NB4 (cell line): ENCODE measurements at regions not wholly inside any gene's neighbourhood (a gene's known extent, or its start where the extent isn't known, plus 50 kb on each side); places are given as distances from the start of the nearest gene placed in this dataset.

Experiments
- DNase-seq: peaks from one replicate; pipeline ENCODE4 v3.0.0; 2010; ENCODE audit warnings: low read depth
- H3K4me3 ChIP-seq: one replicate; pipeline ENCODE4 v1.5.1; 2011; ENCODE audit warnings: mild to moderate bottlenecking, low read depth, low read length, moderate library complexity
- MYC ChIP-seq: IDR thresholded peaks from 2 replicates; pipeline ENCODE4 v1.6.1; 2011; ENCODE audit warnings: low read depth, low read length
- POLR2A ChIP-seq: IDR thresholded peaks from 2 replicates; pipeline ENCODE4 v1.6.1; 2011; ENCODE audit warnings: mild to moderate bottlenecking; ENCODE audit not compliant: insufficient read length; ENCODE audit errors: extremely low read depth
- TF ChIP-seq, protein P1 (sequence below): IDR thresholded peaks from one replicate; pipeline ENCODE4 v1.5.1; 2012; ENCODE audit warnings: low read depth, low read length
- TF ChIP-seq, protein P2 (sequence below): IDR thresholded peaks from 2 replicates; pipeline ENCODE4 v1.6.1; 2011; ENCODE audit warnings: low read depth, low read length

GRCh38 chr13:111864566-111864965 is 202.4 kb upstream of the SOX1 start:
- no peak overlapping the region for H3K4me3 ChIP-seq
- no peak for DNase-seq
- TF ChIP-seq MYC (no peak), POLR2A (no peak)
- TF ChIP-seq, protein P1, sequence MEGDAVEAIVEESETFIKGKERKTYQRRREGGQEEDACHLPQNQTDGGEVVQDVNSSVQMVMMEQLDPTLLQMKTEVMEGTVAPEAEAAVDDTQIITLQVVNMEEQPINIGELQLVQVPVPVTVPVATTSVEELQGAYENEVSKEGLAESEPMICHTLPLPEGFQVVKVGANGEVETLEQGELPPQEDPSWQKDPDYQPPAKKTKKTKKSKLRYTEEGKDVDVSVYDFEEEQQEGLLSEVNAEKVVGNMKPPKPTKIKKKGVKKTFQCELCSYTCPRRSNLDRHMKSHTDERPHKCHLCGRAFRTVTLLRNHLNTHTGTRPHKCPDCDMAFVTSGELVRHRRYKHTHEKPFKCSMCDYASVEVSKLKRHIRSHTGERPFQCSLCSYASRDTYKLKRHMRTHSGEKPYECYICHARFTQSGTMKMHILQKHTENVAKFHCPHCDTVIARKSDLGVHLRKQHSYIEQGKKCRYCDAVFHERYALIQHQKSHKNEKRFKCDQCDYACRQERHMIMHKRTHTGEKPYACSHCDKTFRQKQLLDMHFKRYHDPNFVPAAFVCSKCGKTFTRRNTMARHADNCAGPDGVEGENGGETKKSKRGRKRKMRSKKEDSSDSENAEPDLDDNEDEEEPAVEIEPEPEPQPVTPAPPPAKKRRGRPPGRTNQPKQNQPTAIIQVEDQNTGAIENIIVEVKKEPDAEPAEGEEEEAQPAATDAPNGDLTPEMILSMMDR, result no peak
- TF ChIP-seq, protein P2, sequence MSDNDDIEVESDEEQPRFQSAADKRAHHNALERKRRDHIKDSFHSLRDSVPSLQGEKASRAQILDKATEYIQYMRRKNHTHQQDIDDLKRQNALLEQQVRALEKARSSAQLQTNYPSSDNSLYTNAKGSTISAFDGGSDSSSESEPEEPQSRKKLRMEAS, result no peak

- TF ChIP-seq, protein P2, result no peak
- TF ChIP-seq POLR2A, result no peak
- TF ChIP-seq MYC, result no peak
- TF ChIP-seq, protein P1, result no peak
- DNase-seq, result no peak
- no peak overlapping the region for H3K4me3 ChIP-seq
These were observed 201.9 kb upstream of the SOX1 start for GRCh38 chr13:111865046-111865445.

GRCh38 chr13:111865826-111866225 is 201.1 kb upstream of the SOX1 start:
- no peak for DNase-seq
- no peak for TF ChIP-seq MYC
- TF ChIP-seq POLR2A, result no peak
- TF ChIP-seq, protein P2, result no peak
- TF ChIP-seq, protein P1, result no peak
- no peak overlapping the region for H3K4me3 ChIP-seq

DNA sequence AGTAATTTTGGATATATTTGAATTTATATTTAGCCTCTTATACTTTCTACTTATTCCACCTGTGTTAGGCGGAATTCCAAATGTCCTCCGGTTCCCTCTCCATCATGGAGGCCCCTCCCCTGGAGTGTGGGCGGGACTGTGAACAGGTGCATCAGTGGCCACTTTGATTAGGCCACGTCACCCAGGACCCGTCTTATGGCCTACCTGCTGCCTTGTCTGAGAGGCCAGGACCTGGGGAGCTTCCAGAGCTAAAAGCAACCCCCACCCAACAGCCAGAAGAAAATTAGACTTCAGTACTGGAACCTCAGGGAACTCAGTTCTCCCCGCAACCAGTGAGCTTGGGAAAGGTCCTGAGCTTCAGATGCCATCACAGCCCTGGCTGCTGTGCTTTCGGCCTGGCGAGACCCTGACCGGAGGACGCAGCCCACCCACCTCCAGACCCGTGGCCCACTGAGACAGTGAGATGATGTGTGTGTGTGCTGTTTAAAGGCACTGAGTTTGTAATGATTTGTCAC is 200.2 kb upstream of the SOX1 start:
- H3K4me3 ChIP-seq, result no peak overlapping the region
- DNase-seq, result no peak

DNA sequence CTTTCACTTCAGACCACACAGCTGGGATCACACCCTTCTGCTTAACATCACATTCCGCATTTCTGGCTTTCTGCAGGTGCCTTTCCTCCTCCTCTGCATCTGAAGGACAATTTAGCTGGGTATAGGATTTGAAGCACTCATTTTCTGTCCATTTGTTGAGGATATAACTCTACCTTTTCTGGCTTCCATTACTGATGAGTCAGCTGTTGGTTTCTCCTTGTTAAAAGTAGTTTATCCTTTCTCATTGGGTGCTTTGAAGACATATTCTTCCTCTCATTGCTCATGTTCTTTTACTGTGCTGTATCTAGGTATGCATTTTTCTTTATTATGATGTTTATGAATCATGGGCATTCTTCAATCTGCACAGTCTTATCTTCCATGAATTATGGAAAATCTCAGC is 199.3 kb upstream of the SOX1 start:
- no peak overlapping the region for H3K4me3 ChIP-seq
- TF ChIP-seq, protein P1, result no peak
- TF ChIP-seq MYC (no peak), POLR2A (no peak)
- TF ChIP-seq, protein P2, result no peak
- no peak for DNase-seq

More for the DNA sequence above, 200.2 kb upstream of the SOX1 start:
- TF ChIP-seq, protein P1, result no peak
- TF ChIP-seq MYC, result no peak
- no peak for TF ChIP-seq POLR2A
- TF ChIP-seq, protein P2, result no peak

GRCh38 chr13:111868716-111869115 is 198.2 kb upstream of the SOX1 start:
- TF ChIP-seq POLR2A (no peak), MYC (no peak)
- TF ChIP-seq, protein P1, result no peak
- TF ChIP-seq, protein P2, result no peak
- no peak overlapping the region for H3K4me3 ChIP-seq
- DNase-seq, result no peak
